PC-9 (cell line): ENCODE measurements at regions not wholly inside any gene's neighbourhood (a gene's known extent, or its start where the extent isn't known, plus 50 kb on each side); places are given as distances from the start of the nearest gene placed in this dataset.

ENCODE experiments used
- BruUV-seq: library from RNA; stranded (reverse); fragments of 400-500 nt; replicated peaks from 2 replicates; lab custom pipeline; 2021; lab: Mats Ljungman, UMichigan
- CTCF ChIA-PET: fragments of 300-600 bp; sonication (Branson Sonifier 250); formaldehyde crosslinking; loops from one replicate; lab custom pipeline; 2022; ENCODE audit warnings: antibody characterized with exemption; lab: Charles Lee
- POLR2A ChIA-PET: fragments of 300-600 bp; sonication (Branson Sonifier 250); formaldehyde crosslinking; loops from one replicate; lab custom pipeline; 2022; ENCODE audit warnings: antibody characterized with exemption; ENCODE audit not compliant: unreplicated experiment; lab: Charles Lee
- DNase-seq, 2 experiments: peaks; one replicate each; pipeline versions ENCODE4 v3.0.0 to v3.0.0-alpha.2; 2015 to 2022; ENCODE audit warnings: mixed read lengths in 1 of 2
- H2AFZ ChIP-seq: fragments of 200-600 bp; sonication (generic); 2 replicates; pipeline ENCODE4 v1.8.1; 2017; ENCODE audit warnings: antibody characterized with exemption
- H3F3A ChIP-seq: fragments of 200-600 bp; sonication (generic); 2 replicates; pipeline ENCODE4 v1.8.1; 2017; ENCODE audit warnings: antibody characterized with exemption, mild to moderate bottlenecking, low read depth; ENCODE audit not compliant: insufficient read depth
- H3K27ac ChIP-seq: fragments of 200-600 bp; sonication (generic); 2 replicates; pipeline ENCODE4 v1.6.1; 2016; ENCODE audit warnings: mixed run types
- H3K27me3 ChIP-seq: fragments of 200-600 bp; sonication (generic); 2 replicates; pipeline ENCODE4 v1.6.1; 2016; ENCODE audit warnings: low read depth, mixed run types; ENCODE audit not compliant: insufficient read depth
- H3K36me3 ChIP-seq: fragments of 200-600 bp; sonication (generic); 2 replicates; pipeline ENCODE4 v1.6.1; 2016; ENCODE audit warnings: low read depth, mixed run types
- H3K4me1 ChIP-seq: fragments of 200-600 bp; sonication (generic); replicated peaks from 2 replicates; pipeline ENCODE4 v1.6.1; 2016; ENCODE audit warnings: mixed run types; ENCODE audit not compliant: insufficient read depth
- H3K4me2 ChIP-seq: fragments of 200-600 bp; sonication (generic); 2 replicates; pipeline ENCODE4 v1.6.1; 2017; ENCODE audit warnings: mixed run types
- H3K4me3 ChIP-seq: fragments of 200-600 bp; sonication (generic); 2 replicates; pipeline ENCODE4 v1.6.1; 2016; ENCODE audit warnings: mixed run types
- H3K79me2 ChIP-seq: fragments of 200-600 bp; sonication (generic); 2 replicates; pipeline ENCODE4 v1.6.1; 2017; ENCODE audit warnings: low read depth, mixed run types
- H3K9me2 ChIP-seq: fragments of 200-600 bp; sonication (generic); 2 replicates; pipeline ENCODE4 v1.8.1; 2017; ENCODE audit warnings: mild to moderate bottlenecking; ENCODE audit not compliant: insufficient read depth
- H3K9me3 ChIP-seq: fragments of 200-600 bp; sonication (generic); 2 replicates; pipeline ENCODE4 v1.8.1; 2016; ENCODE audit warnings: low read depth; ENCODE audit not compliant: insufficient read depth
- H4K20me1 ChIP-seq: fragments of 200-600 bp; sonication (generic); 2 replicates; pipeline ENCODE4 v1.8.1; 2017; ENCODE audit not compliant: insufficient read depth
- EZH2 ChIP-seq: fragments of 200-600 bp; sonication (generic); IDR thresholded peaks from 2 replicates; pipeline ENCODE4 v1.8.0; 2017; ENCODE audit warnings: antibody characterized with exemption, low read depth
- intact Hi-C: fragments of 100-400 bp; cut with micrococcal nuclease; formaldehyde crosslinking; loops from one replicate; pipeline ENCODE4 v1.10.0; 2022; ENCODE audit not compliant: unreplicated experiment
- TF ChIP-seq, protein P1 (sequence below): fragments of 200-600 bp; sonication (generic); conservative IDR thresholded peaks from 2 replicates; pipeline ENCODE4 v1.6.1; 2017; ENCODE audit warnings: mixed run types, antibody characterized with exemption, mild to moderate bottlenecking, moderate library complexity

DNA sequence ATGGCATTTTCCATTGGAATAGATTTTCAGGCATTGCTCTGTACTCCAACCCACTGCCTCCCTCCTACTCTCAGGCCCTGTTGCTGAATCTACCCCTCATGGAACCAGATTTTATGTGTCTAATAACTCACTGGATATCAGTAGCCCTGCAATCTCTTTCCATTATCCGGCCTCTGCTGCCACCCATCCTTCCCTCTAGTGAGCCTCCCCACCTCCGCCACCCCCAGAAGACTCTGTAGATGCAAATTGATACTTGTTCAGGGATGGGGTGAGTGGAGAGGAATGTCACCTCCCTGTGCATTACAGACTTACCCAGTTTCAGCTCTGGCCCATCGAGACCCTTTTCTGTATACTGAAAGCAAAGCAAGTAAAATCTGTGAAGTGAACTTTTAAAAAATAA lies 52.3 kb upstream of the PHYHIPL start:
- Histone ChIP-seq H3K9me3 (no peaks in the 10 kb centered on the region), H3K4me2 (no peak overlapping the region), H3K36me3 (no peaks in the 10 kb centered on the region), H2AFZ (no peak overlapping the region), H3K9me2 (no peaks in the 10 kb centered on the region; the same call in 1 of the 2 replicates), H4K20me1 (no peaks in the 10 kb centered on the region), H3F3A (no peaks in the 10 kb centered on the region), H3K27ac (no peak overlapping the region), H3K27me3 (no peaks in the 10 kb centered on the region), H3K79me2 (no peaks in the 10 kb centered on the region), H3K4me1 (no peaks in the 10 kb centered on the region), H3K4me3 (no peak overlapping the region)
- CTCF ChIA-PET = no interaction called here
- BruUV-seq = no TSS peak
- POLR2A ChIA-PET = no interaction called here
- intact Hi-C loops = no loop called here
- no peak for DNase-seq
- TF ChIP-seq, protein P1, sequence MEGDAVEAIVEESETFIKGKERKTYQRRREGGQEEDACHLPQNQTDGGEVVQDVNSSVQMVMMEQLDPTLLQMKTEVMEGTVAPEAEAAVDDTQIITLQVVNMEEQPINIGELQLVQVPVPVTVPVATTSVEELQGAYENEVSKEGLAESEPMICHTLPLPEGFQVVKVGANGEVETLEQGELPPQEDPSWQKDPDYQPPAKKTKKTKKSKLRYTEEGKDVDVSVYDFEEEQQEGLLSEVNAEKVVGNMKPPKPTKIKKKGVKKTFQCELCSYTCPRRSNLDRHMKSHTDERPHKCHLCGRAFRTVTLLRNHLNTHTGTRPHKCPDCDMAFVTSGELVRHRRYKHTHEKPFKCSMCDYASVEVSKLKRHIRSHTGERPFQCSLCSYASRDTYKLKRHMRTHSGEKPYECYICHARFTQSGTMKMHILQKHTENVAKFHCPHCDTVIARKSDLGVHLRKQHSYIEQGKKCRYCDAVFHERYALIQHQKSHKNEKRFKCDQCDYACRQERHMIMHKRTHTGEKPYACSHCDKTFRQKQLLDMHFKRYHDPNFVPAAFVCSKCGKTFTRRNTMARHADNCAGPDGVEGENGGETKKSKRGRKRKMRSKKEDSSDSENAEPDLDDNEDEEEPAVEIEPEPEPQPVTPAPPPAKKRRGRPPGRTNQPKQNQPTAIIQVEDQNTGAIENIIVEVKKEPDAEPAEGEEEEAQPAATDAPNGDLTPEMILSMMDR = no peak
- TF ChIP-seq EZH2 = no peak

DNA sequence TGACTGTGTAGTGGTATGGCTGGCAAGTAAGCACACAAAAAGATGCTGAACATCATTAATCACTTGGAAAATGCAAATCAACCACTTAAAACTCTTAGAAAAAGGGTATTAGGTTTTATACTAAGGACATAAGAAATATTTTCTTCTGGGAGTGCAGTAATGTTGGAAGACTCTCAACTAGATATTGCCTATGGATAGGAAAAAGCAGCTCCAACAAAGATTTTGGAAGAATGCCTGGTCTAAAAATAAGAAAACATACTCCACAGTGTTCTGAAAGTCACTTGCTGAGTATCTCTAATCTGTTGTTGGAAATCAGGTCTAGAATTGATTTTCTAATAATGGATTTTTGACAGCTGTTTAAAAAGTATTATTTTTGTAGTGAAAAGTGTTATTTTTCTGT lies 50.8 kb upstream of the PHYHIPL start:
- no peaks in the 10 kb centered on the region for H3K4me1 ChIP-seq
- CTCF ChIA-PET = no interaction called here
- POLR2A ChIA-PET = no interaction called here

DNA sequence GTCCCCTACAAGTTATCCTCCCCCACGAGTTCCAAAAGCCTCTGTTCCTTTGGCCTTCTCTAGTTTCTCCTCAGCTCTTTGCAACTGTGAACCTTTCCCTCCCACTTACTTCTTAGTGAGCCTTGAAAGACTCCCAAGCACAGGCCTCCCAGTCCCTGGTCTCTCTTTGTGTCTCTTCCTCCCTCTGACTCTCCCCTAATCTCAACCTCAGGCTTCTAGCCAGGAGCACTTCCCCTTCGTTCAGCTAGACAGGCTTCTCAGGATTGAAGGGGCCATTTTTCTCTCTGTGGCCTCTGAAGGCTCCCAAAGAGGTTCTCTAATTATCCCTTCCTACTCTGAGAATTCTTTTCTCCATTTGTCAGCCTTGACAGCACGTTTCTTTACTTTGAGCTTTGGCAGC lies 50.2 kb upstream of the PHYHIPL start:
- H2AFZ ChIP-seq = no peak overlapping the region

More for the DNA sequence above, 50.8 kb upstream of the PHYHIPL start:
- H3K27ac ChIP-seq = no peak overlapping the region
- no peak overlapping the region for H3K4me3 ChIP-seq
- no peaks in the 10 kb centered on the region for H3K36me3 ChIP-seq
- H3K27me3 ChIP-seq = no peaks in the 10 kb centered on the region
- no peak for DNase-seq
- BruUV-seq = no TSS peak
- no peak overlapping the region for H3K4me2 ChIP-seq
- H2AFZ ChIP-seq = no peak overlapping the region
- no peaks in the 10 kb centered on the region; the same call in 1 of the 2 replicates for H3K9me2 ChIP-seq
- H3F3A ChIP-seq = no peaks in the 10 kb centered on the region
- intact Hi-C loops = no loop called here
- H3K9me3 ChIP-seq = no peaks in the 10 kb centered on the region
- no peaks in the 10 kb centered on the region for H4K20me1 ChIP-seq
- TF ChIP-seq EZH2 = no peak
- TF ChIP-seq, protein P1 = no peak
- H3K79me2 ChIP-seq = no peaks in the 10 kb centered on the region

More for the DNA sequence above, 50.2 kb upstream of the PHYHIPL start:
- no peak overlapping the region for H3K4me2 ChIP-seq
- H3K27me3 ChIP-seq = no peaks in the 10 kb centered on the region
- no peak overlapping the region for H3K4me3 ChIP-seq
- no peaks in the 10 kb centered on the region for H3K79me2 ChIP-seq
- POLR2A ChIA-PET = no interaction called here
- CTCF ChIA-PET = no interaction called here
- no peaks in the 10 kb centered on the region for H3F3A ChIP-seq
- H3K9me3 ChIP-seq = no peaks in the 10 kb centered on the region
- no TSS peak for BruUV-seq
- TF ChIP-seq EZH2 = no peak
- TF ChIP-seq, protein P1 = no peak
- no peaks in the 10 kb centered on the region for H4K20me1 ChIP-seq
- DNase-seq = no peak
- no peaks in the 10 kb centered on the region for H3K36me3 ChIP-seq
- no peaks in the 10 kb centered on the region for H3K4me1 ChIP-seq
- no peak overlapping the region for H3K27ac ChIP-seq
- intact Hi-C loops = no loop called here
- no peaks in the 10 kb centered on the region; the same call in 1 of the 2 replicates for H3K9me2 ChIP-seq
